Umbilical cord (tissue), 1 donor: ENCODE measurements at regions not wholly inside any gene's neighbourhood (a gene's known extent, or its start where the extent isn't known, plus 50 kb on each side); places are given as distances from the start of the nearest gene placed in this dataset.
"Not testable (repeated sequence)": the region's sequence is repeated elsewhere in the genome, so short reads cannot be mapped to it uniquely, and the experiment has no call there.

Experiments used
- DNase-seq: peaks from one replicate; pipeline ENCODE4 v3.0.0-alpha.2; 2015; ENCODE audit warnings: low spot score

DNA sequence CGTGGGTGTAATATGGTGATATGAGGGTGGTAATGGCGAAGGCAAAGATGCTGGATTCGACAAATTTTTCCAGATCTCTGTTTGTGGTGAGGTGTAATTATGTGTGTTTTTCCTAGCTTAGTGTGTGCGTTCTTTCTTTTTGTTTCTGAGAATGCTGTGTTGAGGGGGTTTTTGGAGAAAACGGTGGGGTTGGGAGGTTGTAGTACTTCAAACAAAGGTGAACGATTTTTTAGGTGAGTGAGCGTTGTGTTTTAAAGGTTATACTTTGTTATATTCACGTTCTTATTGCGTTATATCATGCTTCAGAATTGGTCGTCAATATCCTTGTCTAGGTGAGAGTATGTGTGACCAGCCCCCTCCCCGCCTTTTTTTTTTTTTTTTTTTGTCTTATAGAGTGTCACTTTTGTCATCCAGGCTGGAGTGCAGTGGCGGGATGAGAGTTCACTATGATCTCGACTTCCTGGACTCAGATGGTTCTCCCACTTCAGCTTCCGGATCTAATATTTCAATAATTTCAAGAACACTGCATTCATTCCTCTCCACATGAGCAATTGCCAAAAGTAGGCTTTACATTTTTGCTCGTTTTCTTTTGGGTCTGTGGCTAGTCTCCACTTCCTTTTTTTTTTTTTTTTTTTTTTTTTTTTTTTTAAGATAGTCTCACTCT, 82.2 kb upstream of the RNU2-1 start:
- DNase-seq = no peak

DNA sequence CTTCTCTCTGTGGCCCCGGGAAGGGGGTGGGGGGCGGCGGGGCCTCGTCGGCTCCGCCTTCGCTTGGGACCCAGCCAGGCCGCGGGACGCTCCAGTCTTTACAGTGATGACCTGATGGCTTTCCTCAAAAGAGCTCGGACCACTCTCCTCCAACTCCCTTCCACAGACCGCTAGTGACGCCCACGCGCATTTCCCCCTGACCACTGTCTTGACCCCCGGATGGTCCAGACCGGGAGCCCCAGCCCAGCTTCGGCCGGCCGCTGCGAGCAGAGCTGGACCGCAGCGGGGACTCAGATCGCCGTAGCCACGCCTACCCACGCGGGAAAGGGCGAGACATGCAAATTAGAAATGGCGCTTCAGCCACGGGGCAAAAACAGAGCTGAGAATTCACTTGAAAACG, 81.6 kb upstream of the RNU2-1 start:
- DNase-seq = no peak

DNA sequence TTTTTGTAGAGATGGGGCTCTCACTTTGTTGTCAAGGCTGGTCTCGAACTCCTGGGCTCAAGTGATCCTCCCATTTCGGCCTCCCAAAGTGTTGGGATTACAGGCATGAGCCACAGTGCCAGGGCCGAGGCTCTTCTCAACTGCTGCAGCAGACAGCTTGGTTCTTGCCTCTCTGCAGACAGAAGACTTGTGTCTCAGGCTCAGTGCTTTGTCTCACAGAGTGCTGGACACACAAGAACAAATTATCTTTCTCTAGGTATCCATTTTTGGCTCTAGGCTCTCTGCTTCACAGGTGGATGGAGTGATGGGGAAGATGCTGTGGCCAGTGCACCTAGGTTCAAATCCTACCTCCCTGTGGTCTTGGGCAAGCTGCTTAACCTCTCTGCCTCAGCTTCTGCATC, 80.8 kb upstream of the RNU2-1 start:
- DNase-seq = no peak

DNA sequence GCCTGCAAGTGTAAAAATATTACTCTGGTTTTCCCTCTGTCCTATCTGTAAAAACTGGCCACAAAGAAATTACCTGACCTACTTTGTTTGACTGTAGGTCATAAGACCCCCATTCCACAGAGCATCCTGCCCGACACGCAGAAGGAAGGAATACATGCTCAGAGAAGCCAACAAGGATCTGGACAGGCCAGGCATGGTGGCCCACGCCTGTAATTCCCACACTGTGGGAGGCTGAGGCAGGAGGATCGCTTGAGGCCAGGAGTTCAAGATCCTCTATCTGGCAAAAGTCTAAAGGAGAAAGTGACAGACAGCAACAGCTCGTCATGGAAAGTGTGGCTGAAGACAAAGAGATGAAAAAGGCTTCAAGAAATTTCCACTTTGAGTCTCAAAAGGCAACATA, 78.2 kb upstream of the RNU2-1 start:
- no peak for DNase-seq

DNA sequence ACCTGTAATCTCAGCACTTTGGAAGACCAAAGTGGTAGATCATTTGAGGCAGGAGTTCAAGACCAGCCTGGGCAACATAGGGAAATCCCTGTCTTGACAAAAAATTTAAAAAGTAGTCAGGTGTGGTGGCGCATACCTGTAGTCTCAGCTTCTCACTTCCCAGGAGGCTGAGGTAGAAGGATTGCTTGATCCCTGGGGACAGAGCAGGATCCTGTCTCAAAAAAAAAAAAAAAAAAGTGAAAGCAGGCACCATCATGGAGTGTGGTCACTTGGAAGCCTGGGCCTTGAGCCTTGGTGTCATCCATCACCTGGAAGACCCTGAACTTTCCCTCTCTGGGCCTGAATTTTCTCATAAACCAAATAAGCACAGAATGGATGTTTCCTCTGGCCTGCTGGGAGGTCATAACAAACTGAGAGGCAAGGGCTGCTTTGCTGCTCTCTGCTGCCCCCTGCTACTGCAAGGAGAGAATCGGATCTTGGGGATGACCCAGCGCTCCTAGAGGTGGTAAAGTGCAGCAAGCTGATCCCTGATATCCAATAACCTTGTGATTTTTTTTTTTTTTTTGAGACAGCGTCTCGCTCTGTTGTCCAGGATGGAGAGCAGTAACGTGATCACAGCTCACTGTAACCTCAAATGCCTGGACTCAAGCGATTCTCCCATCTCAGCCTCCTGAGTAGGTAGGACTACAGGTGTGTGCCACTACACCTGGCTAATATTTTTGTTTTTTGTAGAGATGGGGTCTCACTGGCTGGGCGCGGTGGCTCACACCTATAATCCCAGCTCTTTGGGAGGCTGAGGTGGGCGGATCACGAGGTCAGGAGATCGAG, 75.9 kb upstream of the RNU2-1 start:
- no peak for DNase-seq

DNA sequence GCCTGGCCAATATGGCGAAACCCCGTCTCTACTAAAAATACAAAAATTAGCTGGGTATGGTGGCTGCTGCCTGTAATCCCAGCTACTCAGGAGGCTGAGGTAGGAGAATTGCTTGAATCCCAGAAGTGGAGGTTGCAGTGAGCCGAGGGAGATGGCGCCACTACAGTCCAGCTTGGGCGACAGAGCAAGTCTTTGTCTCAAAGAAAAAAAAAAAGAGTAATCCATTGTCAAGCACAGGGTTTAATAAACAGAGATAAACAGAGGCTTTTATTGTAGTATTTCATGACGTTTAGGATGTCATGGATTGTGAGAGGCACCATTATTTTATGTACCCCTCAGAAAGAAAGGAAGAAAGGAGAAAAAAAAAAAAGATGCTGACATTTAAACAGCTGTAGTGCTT, 75.2 kb upstream of the RNU2-1 start:
- DNase-seq = no peak

DNA sequence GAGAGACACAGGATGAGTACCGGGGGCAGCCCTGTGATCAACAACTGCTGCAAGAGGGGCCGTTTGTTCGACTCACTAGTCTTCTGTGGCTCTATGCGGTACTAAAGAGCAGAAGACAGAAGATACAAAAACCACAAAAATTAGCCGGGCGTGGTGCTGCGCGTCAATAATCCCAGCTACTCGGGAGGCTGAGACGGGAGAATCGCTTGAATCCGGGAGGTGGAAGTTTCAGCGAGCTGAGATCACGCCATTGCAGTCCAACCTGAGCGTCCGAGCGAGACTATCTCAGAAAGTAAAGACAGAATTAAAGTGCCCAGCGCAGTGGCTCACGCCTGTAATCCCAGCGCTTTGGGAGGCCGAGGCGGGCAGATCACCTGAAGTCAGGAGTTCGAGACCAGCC, 71.0 kb upstream of the RNU2-1 start:
- DNase-seq = not testable (repeated sequence)

DNA sequence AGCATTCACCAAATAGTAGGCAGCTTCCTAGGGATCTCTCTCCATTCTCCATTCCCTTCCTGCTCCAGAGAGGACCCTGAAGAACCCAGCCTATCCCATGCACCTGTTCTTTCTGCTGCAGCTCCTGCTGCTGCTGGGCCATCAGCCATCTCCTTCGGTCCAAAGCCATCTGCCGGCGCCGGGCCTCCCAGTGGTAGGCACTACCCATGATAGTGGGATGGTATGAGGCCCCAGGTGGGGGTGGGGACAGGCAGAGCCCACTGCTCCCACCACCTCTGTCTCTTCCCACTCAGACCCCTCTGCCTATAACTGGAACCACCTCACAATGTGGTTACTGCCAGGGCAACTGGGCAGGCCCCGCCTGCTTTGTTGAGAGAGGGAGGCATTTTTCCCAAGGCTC, 69.3 kb upstream of the RNU2-1 start:
- DNase-seq = not testable (repeated sequence)

DNA sequence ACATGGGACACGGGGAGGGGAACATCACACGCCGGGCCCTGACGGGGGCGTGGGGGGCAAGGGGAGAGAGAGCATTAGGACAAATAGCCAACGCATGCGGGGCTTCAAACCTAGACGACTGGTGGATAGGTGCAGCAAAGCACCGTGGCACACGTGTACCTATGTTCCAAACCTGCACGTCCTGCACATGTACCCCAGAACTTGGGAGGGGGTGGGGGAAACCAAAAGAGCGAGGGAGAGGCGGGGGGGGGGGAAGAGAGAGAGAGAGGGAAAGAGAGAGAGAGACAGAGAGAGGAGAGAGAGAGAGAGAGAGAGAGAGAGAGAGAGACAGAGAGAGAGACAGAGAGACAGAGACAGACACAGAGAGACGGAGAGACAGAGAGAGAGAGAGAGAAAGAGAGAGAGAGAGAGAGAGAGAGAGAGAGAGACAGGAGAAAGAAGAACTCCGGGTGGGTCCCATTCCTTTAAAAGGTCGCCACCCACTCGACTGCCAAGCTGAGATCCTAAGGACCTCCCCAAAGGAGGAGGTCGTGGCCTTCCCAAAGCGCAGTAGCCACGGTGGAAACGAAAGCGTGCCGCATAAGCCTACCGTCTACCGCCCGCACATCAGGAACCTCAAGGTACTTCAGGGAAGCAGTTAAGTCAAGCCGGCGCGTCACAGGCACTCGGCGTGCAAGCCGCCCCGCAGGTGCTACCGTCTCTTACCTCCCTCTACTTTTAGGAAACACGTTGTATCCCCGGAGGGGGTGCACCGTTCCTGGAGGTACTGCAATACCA, 65.7 kb upstream of the RNU2-1 start:
- DNase-seq = not testable (repeated sequence)

DNA sequence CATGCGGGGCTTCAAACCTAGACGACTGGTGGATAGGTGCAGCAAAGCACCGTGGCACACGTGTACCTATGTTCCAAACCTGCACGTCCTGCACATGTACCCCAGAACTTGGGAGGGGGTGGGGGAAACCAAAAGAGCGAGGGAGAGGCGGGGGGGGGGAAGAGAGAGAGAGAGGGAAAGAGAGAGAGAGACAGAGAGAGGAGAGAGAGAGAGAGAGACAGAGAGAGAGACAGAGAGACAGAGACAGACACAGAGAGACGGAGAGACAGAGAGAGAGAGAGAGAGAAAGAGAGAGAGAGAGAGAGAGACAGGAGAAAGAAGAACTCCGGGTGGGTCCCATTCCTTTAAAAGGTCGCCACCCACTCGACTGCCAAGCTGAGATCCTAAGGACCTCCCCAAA, 55.9 kb upstream of the RNU2-1 start:
- DNase-seq = not testable (repeated sequence)

DNA sequence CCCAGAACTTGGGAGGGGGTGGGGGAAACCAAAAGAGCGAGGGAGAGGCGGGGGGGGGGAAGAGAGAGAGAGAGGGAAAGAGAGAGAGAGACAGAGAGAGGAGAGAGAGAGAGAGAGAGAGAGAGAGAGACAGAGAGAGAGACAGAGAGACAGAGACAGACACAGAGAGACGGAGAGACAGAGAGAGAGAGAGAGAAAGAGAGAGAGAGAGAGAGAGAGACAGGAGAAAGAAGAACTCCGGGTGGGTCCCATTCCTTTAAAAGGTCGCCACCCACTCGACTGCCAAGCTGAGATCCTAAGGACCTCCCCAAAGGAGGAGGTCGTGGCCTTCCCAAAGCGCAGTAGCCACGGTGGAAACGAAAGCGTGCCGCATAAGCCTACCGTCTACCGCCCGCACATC, 49.8 kb upstream of the RNU2-1 start:
- not testable (repeated sequence) for DNase-seq
